Astrocyte (in vitro differentiated cells and primary cell): ENCODE measurements at regions not wholly inside any gene's neighbourhood (a gene's known extent, or its start where the extent isn't known, plus 50 kb on each side); places are given as distances from the start of the nearest gene placed in this dataset.

Experiments used
- DNase-seq: peaks from one replicate; pipeline ENCODE4 v3.0.0-alpha.2; 2010; ENCODE audit warnings: low read depth
- FAIRE-seq: peaks from 2 replicates; lab custom pipeline; 2011; peaks lifted over from hg19 to GRCh38; lab: Jason Lieb, UNC
- H2AFZ ChIP-seq: 2 replicates; pipeline ENCODE4 v1.6.0; 2012; ENCODE audit warnings: low read depth, low read length, inconsistent platforms
- H3K27ac ChIP-seq: 2 replicates; pipeline ENCODE4 v1.5.1; 2011; ENCODE audit warnings: low read depth, low read length, inconsistent platforms
- H3K27me3 ChIP-seq: 2 replicates; pipeline ENCODE4 v1.6.0; 2011; ENCODE audit warnings: low read length, inconsistent platforms; ENCODE audit not compliant: insufficient read depth
- H3K36me3 ChIP-seq: 2 replicates; pipeline ENCODE4 v1.5.1; 2011; ENCODE audit warnings: low read length, inconsistent platforms; ENCODE audit not compliant: insufficient read depth
- H3K4me1 ChIP-seq: 2 replicates; pipeline ENCODE4 v1.5.1; 2011; ENCODE audit warnings: low read length, inconsistent platforms; ENCODE audit not compliant: insufficient read depth
- H3K4me2 ChIP-seq: 2 replicates; pipeline ENCODE4 v1.6.0; 2012; ENCODE audit warnings: low read length, inconsistent platforms
- H3K4me3 ChIP-seq: 2 replicates; pipeline ENCODE4 v1.5.1; 2011; ENCODE audit warnings: low read depth, mild to moderate bottlenecking, low read length, inconsistent platforms; ENCODE audit not compliant: insufficient read depth
- H3K79me2 ChIP-seq: 2 replicates; pipeline ENCODE4 v1.6.0; 2012; ENCODE audit warnings: mild to moderate bottlenecking, low read length, inconsistent platforms; ENCODE audit not compliant: insufficient read depth
- H3K9ac ChIP-seq: 2 replicates; pipeline ENCODE4 v1.6.0; 2012; ENCODE audit warnings: mild to moderate bottlenecking, low read length, inconsistent platforms
- H3K9me3 ChIP-seq: 2 replicates; pipeline ENCODE4 v1.5.1; 2012; ENCODE audit warnings: low read depth, mild to moderate bottlenecking, low read length, inconsistent platforms; ENCODE audit not compliant: insufficient read depth
- H4K20me1 ChIP-seq: 2 replicates; pipeline ENCODE4 v1.6.0; 2012; ENCODE audit warnings: low read length, inconsistent platforms; ENCODE audit not compliant: insufficient read depth
- H3K27ac Mint-ChIP-seq: one replicate; pipeline ENCODE4 v1.8.0; 2021; ENCODE audit warnings: mild to moderate bottlenecking, mixed read lengths; ENCODE audit not compliant: unreplicated experiment
- H3K27me3 Mint-ChIP-seq: one replicate; pipeline ENCODE4 v1.8.0; 2021; ENCODE audit warnings: low read depth, mixed read lengths; ENCODE audit not compliant: unreplicated experiment
- H3K36me3 Mint-ChIP-seq: one replicate; pipeline ENCODE4 v1.8.0; 2021; ENCODE audit warnings: low read depth, mixed read lengths; ENCODE audit not compliant: unreplicated experiment
- H3K4me1 Mint-ChIP-seq: one replicate; pipeline ENCODE4 v1.8.0; 2021; ENCODE audit warnings: low read depth, mixed read lengths; ENCODE audit not compliant: unreplicated experiment
- H3K4me3 Mint-ChIP-seq: one replicate; pipeline ENCODE4 v1.8.0; 2021; ENCODE audit warnings: mild to moderate bottlenecking, moderate library complexity, mixed read lengths; ENCODE audit not compliant: unreplicated experiment
- H3K9me3 Mint-ChIP-seq: one replicate; pipeline ENCODE4 v1.8.0; 2021; ENCODE audit warnings: mild to moderate bottlenecking, mixed read lengths; ENCODE audit not compliant: unreplicated experiment
- CTCF ChIP-seq: IDR thresholded peaks from 2 replicates; pipeline ENCODE4 v1.5.1; 2011; ENCODE audit warnings: low read depth, mild to moderate bottlenecking, inconsistent platforms, low read length, moderate library complexity; ENCODE audit not compliant: insufficient read depth
- EZH2 ChIP-seq: IDR thresholded peaks from 2 replicates; pipeline ENCODE4 v1.6.1; 2012; ENCODE audit warnings: mild to moderate bottlenecking, low read length, inconsistent platforms; ENCODE audit not compliant: insufficient read depth

- FAIRE-seq (peak; percentile 41), DNase-seq (no peak)
- H3K4me3 ChIP-seq, result no peak overlapping the region
- Mint-ChIP-seq H3K4me1 (peaks cover 18% of the 10 kb centered on the region), H3K4me3 (no peak overlapping the region), H3K27ac (no peak overlapping the region), H3K9me3 (peaks cover 2% of the 10 kb centered on the region), H3K36me3 (no peaks in the 10 kb centered on the region), H3K27me3 (no peaks in the 10 kb centered on the region)
- no peaks in the 10 kb centered on the region for H3K79me2 ChIP-seq
- H3K4me2 ChIP-seq, result no peak overlapping the region
- no peaks in the 10 kb centered on the region for H4K20me1 ChIP-seq
- H3K27me3 ChIP-seq, result no peaks in the 10 kb centered on the region
- H2AFZ ChIP-seq, result no peak overlapping the region
- no peaks in the 10 kb centered on the region for H3K36me3 ChIP-seq
- no peak for TF ChIP-seq CTCF
- TF ChIP-seq EZH2, result no peak
- H3K4me1 ChIP-seq, result peaks cover 6% of the 10 kb centered on the region
- H3K27ac ChIP-seq, result no peak overlapping the region
- H3K9me3 ChIP-seq, result no peaks in the 10 kb centered on the region
- no peak overlapping the region for H3K9ac ChIP-seq
These were observed 308.2 kb upstream of the EMCN start for GRCh38 chr4:100826067-100826466.

- Mint-ChIP-seq H3K4me3 (no peak overlapping the region), H3K4me1 (peaks cover 23% of the 10 kb centered on the region), H3K27ac (peak overlapping the region; percentile 43), H3K9me3 (peaks cover 2% of the 10 kb centered on the region), H3K36me3 (no peaks in the 10 kb centered on the region), H3K27me3 (no peaks in the 10 kb centered on the region)
- TF ChIP-seq CTCF (no peak), EZH2 (no peak)
- Histone ChIP-seq H3K27ac (no peak overlapping the region), H3K36me3 (no peaks in the 10 kb centered on the region), H3K9ac (no peak overlapping the region), H3K27me3 (no peaks in the 10 kb centered on the region), H3K4me2 (no peak overlapping the region), H3K9me3 (no peaks in the 10 kb centered on the region), H4K20me1 (no peaks in the 10 kb centered on the region), H3K79me2 (no peaks in the 10 kb centered on the region), H3K4me1 (peaks cover 6% of the 10 kb centered on the region), H2AFZ (no peak overlapping the region), H3K4me3 (no peak overlapping the region)
- FAIRE-seq (no peak), DNase-seq (no peak)
These were observed 306.1 kb upstream of the EMCN start for GRCh38 chr4:100823993-100824323.

GRCh38 chr4:100823066-100823992, 305.5 kb upstream of the EMCN start:
- Histone ChIP-seq H3K36me3 (no peaks in the 10 kb centered on the region), H3K9ac (no peak overlapping the region), H2AFZ (no peak overlapping the region), H4K20me1 (no peaks in the 10 kb centered on the region), H3K4me3 (no peak overlapping the region), H3K79me2 (no peaks in the 10 kb centered on the region), H3K4me2 (peak overlapping the region; percentile 16), H3K9me3 (no peaks in the 10 kb centered on the region), H3K27ac (no peak overlapping the region), H3K4me1 (peaks cover 6% of the 10 kb centered on the region), H3K27me3 (no peaks in the 10 kb centered on the region)
- peak overlapping the region; percentile 43 for H3K27ac Mint-ChIP-seq
- FAIRE-seq (no peak), DNase-seq (peak; percentile 68)
- H3K4me3 Mint-ChIP-seq, result no peak overlapping the region
- peaks cover 23% of the 10 kb centered on the region for H3K4me1 Mint-ChIP-seq
- no peaks in the 10 kb centered on the region for H3K9me3 Mint-ChIP-seq
- H3K36me3 Mint-ChIP-seq, result no peaks in the 10 kb centered on the region
- TF ChIP-seq CTCF, result no peak
- TF ChIP-seq EZH2, result no peak
- no peaks in the 10 kb centered on the region for H3K27me3 Mint-ChIP-seq
